ENCODE measurements at regions not wholly inside any gene's neighbourhood (a gene's known extent, or its start where the extent isn't known, plus 50 kb on each side); places are given as distances from the start of the nearest gene placed in this dataset.

DNA sequence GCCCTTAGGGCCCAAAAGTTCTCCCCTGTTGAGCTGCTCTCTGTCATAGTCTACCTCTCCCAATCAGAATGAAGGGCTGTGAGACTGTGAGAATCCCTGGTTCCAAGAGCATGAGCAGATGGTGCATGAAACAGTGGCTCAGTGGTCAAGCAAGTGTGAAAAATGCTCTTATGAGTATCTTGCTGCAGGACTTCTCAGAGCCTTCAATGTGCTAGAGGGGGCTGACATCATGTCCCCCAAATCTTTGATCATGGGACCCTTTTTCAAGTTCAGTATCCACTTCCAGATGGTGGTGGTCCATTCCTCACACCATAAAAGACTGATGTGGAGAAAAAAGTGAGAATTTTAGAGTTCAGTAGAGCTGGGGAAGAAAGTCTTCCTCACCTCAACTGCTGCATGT lies 265.3 kb upstream of the HABP2 start:
- Histone ChIP-seq H4K20me1 (ENCODE audit: insufficient read depth, low read length) (no peaks in the 10 kb centered on the region), H3K27ac (ENCODE audit: low read depth in 1 of 2, low read length in 2 of 2) (no peak overlapping the region), H3K4me2 (replicated peaks; ENCODE audit: extremely low read depth, low read length, poor library complexity, severe bottlenecking) (no peak overlapping the region), H3K27me3 (ENCODE audit: control insufficient read depth in 2 of 2, insufficient read depth in 2 of 2, low read length in 2 of 2) (no peaks in the 10 kb centered on the region), H3K9ac (ENCODE audit: insufficient read depth, low read length, poor library complexity, severe bottlenecking) (no peak overlapping the region), H3K4me1 (ENCODE audit: control insufficient read depth in 1 of 2, insufficient read depth in 2 of 2, low read length in 2 of 2) (peaks cover 20 to 24% of the 10 kb centered on the region in 2 donors), H3K36me3 (replicated peaks in 1 of 2; ENCODE audit: control insufficient read depth in 1 of 2, insufficient read depth in 2 of 2, low read length in 2 of 2) (no peaks in the 10 kb centered on the region), H3K4me3 (replicated peaks in 1 of 3; ENCODE audit: low read depth in 2 of 3, low read length in 3 of 3) (no peak overlapping the region), H2AFZ (ENCODE audit: insufficient read depth, low read depth, low read length, poor library complexity, severe bottlenecking) (no peak overlapping the region), H3K9me3 (replicated peaks in 1 of 2; ENCODE audit: control insufficient read depth in 1 of 2, insufficient read depth in 1 of 2, low read length in 2 of 2) (no peaks in the 10 kb centered on the region), H3K79me2 (ENCODE audit: insufficient read depth, low read length) (no peaks in the 10 kb centered on the region)
- TF ChIP-seq, protein P1, sequence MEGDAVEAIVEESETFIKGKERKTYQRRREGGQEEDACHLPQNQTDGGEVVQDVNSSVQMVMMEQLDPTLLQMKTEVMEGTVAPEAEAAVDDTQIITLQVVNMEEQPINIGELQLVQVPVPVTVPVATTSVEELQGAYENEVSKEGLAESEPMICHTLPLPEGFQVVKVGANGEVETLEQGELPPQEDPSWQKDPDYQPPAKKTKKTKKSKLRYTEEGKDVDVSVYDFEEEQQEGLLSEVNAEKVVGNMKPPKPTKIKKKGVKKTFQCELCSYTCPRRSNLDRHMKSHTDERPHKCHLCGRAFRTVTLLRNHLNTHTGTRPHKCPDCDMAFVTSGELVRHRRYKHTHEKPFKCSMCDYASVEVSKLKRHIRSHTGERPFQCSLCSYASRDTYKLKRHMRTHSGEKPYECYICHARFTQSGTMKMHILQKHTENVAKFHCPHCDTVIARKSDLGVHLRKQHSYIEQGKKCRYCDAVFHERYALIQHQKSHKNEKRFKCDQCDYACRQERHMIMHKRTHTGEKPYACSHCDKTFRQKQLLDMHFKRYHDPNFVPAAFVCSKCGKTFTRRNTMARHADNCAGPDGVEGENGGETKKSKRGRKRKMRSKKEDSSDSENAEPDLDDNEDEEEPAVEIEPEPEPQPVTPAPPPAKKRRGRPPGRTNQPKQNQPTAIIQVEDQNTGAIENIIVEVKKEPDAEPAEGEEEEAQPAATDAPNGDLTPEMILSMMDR (IDR thresholded peaks at IDR 0.05): no peak
- Mint-ChIP-seq H3K27ac (no peak overlapping the region), H3K9me3 (no peaks in the 10 kb centered on the region), H3K27me3 (ENCODE audit: low read depth in 3 of 3) (peaks cover 0 to 2% (median 0%) of the 10 kb centered on the region in 3 donors), H3K36me3 (no peaks in the 10 kb centered on the region), H3K4me3 (no peak overlapping the region), H3K4me1 (peaks cover 26% of the 10 kb centered on the region)
- no peak for DNase-seq
- intact Hi-C loops (cut with micrococcal nuclease): no loop called here

DNA sequence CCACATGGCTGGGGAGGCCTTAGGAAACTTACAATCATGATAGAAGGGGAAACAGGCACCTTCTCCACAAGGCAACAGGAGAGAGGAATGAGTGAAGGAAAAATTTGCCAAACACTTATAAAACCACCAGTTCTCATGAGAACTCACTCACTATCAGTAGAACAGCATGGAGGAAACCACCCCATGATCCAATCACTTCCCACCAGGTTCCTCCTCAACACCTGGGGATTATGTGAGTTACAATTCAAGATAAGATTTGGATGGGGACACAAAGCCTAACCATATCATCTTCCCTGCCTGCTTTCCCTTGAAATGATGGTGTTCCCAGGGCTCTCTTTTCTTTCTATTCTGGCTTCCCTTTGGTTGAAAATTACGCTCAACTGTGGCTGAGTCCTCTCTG lies 262.7 kb upstream of the HABP2 start:
- peak overlapping the region in 1 of 7 donors; percentile 5 for H3K27ac Mint-ChIP-seq

More for the DNA sequence above, 262.7 kb upstream of the HABP2 start:
- H3K4me3 Mint-ChIP-seq: no peak overlapping the region
- Histone ChIP-seq H3K9ac (ENCODE audit: insufficient read depth, low read length, poor library complexity, severe bottlenecking) (no peak overlapping the region), H2AFZ (ENCODE audit: insufficient read depth, low read depth, low read length, poor library complexity, severe bottlenecking) (no peak overlapping the region), H3K9me3 (replicated peaks in 1 of 2; ENCODE audit: control insufficient read depth in 1 of 2, insufficient read depth in 1 of 2, low read length in 2 of 2) (no peaks in the 10 kb centered on the region), H3K27ac (ENCODE audit: low read depth in 1 of 2, low read length in 2 of 2) (no peak overlapping the region), H3K4me1 (ENCODE audit: control insufficient read depth in 1 of 2, insufficient read depth in 2 of 2, low read length in 2 of 2) (peaks cover 29 to 31% of the 10 kb centered on the region in 2 donors), H3K4me2 (replicated peaks; ENCODE audit: extremely low read depth, low read length, poor library complexity, severe bottlenecking) (no peak overlapping the region), H3K79me2 (ENCODE audit: insufficient read depth, low read length) (no peaks in the 10 kb centered on the region), H4K20me1 (ENCODE audit: insufficient read depth, low read length) (no peaks in the 10 kb centered on the region), H3K27me3 (ENCODE audit: control insufficient read depth in 2 of 2, insufficient read depth in 2 of 2, low read length in 2 of 2) (no peaks in the 10 kb centered on the region), H3K36me3 (replicated peaks in 1 of 2; ENCODE audit: control insufficient read depth in 1 of 2, insufficient read depth in 2 of 2, low read length in 2 of 2) (no peaks in the 10 kb centered on the region), H3K4me3 (replicated peaks in 1 of 3; ENCODE audit: low read depth in 2 of 3, low read length in 3 of 3) (no peak overlapping the region)
- WGBS (ENCODE audit: insufficient coverage): 100% methylated on average over 1 of the region's 1 CpG
- peaks cover 0 to 2% (median 0%) of the 10 kb centered on the region in 7 donors for H3K9me3 Mint-ChIP-seq
- intact Hi-C loops (cut with micrococcal nuclease): no loop called here
- TF ChIP-seq, protein P1 (IDR thresholded peaks at IDR 0.05): no peak
- no peaks in the 10 kb centered on the region for H3K27me3 Mint-ChIP-seq (ENCODE audit: low read depth in 3 of 3)
- H3K4me1 Mint-ChIP-seq: peaks cover 36% of the 10 kb centered on the region
- no peak for DNase-seq
- no peaks in the 10 kb centered on the region for H3K36me3 Mint-ChIP-seq

Measured in CD14-positive monocyte (primary cell).